Brain microvascular endothelial cell (primary cell): ENCODE measurements at regions not wholly inside any gene's neighbourhood (a gene's known extent, or its start where the extent isn't known, plus 50 kb on each side); places are given as distances from the start of the nearest gene placed in this dataset.
A peak's percentile ranks its signal among the peaks of the same experiment; 100 is the strongest.

Source experiments
- DNase-seq: peaks from one replicate; pipeline ENCODE4 v3.0.0-alpha.2; 2020
- H3K27ac ChIP-seq: fragments of 250-450 bp; sonication (Bioruptor Pico); 2 replicates; pipeline ENCODE4 v1.5.1; 2020; ENCODE audit warnings: mild to moderate bottlenecking, moderate library complexity
- H3K27me3 ChIP-seq: fragments of 250-450 bp; sonication (Bioruptor Pico); replicated peaks from 2 replicates; pipeline ENCODE4 v1.5.1; 2020; ENCODE audit warnings: mild to moderate bottlenecking
- H3K36me3 ChIP-seq: fragments of 250-450 bp; sonication (Bioruptor Pico); replicated peaks from 2 replicates; pipeline ENCODE4 v1.5.1; 2020; ENCODE audit warnings: mild to moderate bottlenecking
- H3K4me3 ChIP-seq: 2 replicates; pipeline ENCODE4 v1.5.1; 2011; ENCODE audit warnings: low read depth, mild to moderate bottlenecking, control low read depth, low read length, moderate library complexity
- in situ Hi-C: cut with HindIII; loops from 2 replicates; pipeline ENCODE4 v1.10.0; 2017; ENCODE audit warnings: low sequenced_read_pairs, low pct_ligation_motif_present
- TF ChIP-seq, protein P1 (sequence below): IDR thresholded peaks from 2 replicates; pipeline ENCODE4 v1.5.1; 2011; ENCODE audit warnings: low read depth, mild to moderate bottlenecking, moderate library complexity, low read length, control low read depth, inconsistent platforms; ENCODE audit errors: missing control alignments

GRCh38 chr1:57638239-57638638, 214.4 kb upstream of the DAB1 start:
- in situ Hi-C loops = no loop called here
- no peak for DNase-seq

DNA sequence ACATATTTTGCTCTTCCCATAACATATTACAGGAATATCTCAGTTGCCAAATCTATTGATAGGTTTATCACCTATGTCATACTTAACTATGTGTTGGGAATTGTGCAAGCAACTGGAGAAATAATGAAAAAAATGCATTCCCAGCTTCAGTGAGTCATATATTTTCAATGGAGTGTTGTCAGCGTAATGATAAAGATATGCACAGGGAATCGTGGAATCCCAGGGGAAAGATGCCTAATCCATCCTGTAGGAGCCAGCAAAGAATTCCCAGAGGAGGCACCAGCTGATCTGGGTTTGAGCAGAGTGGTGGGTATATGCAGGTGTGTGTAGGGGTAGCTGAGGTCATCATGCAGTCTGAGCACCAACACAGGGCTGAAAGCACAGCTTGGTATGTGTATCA, 213.3 kb upstream of the DAB1 start:
- Histone ChIP-seq H3K27me3 (no peaks in the 10 kb centered on the region), H3K27ac (no peak overlapping the region), H3K4me3 (no peak overlapping the region), H3K36me3 (no peaks in the 10 kb centered on the region)
- in situ Hi-C loops = no loop called here
- peak; percentile 33 for DNase-seq
- TF ChIP-seq, protein P1, sequence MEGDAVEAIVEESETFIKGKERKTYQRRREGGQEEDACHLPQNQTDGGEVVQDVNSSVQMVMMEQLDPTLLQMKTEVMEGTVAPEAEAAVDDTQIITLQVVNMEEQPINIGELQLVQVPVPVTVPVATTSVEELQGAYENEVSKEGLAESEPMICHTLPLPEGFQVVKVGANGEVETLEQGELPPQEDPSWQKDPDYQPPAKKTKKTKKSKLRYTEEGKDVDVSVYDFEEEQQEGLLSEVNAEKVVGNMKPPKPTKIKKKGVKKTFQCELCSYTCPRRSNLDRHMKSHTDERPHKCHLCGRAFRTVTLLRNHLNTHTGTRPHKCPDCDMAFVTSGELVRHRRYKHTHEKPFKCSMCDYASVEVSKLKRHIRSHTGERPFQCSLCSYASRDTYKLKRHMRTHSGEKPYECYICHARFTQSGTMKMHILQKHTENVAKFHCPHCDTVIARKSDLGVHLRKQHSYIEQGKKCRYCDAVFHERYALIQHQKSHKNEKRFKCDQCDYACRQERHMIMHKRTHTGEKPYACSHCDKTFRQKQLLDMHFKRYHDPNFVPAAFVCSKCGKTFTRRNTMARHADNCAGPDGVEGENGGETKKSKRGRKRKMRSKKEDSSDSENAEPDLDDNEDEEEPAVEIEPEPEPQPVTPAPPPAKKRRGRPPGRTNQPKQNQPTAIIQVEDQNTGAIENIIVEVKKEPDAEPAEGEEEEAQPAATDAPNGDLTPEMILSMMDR = peak; percentile 5

More at GRCh38 chr1:57638239-57638638, 214.4 kb upstream of the DAB1 start:
- no peak overlapping the region for H3K27ac ChIP-seq
- TF ChIP-seq, protein P1 = no peak
- H3K36me3 ChIP-seq = no peaks in the 10 kb centered on the region
- no peaks in the 10 kb centered on the region for H3K27me3 ChIP-seq
- no peak overlapping the region for H3K4me3 ChIP-seq

DNA sequence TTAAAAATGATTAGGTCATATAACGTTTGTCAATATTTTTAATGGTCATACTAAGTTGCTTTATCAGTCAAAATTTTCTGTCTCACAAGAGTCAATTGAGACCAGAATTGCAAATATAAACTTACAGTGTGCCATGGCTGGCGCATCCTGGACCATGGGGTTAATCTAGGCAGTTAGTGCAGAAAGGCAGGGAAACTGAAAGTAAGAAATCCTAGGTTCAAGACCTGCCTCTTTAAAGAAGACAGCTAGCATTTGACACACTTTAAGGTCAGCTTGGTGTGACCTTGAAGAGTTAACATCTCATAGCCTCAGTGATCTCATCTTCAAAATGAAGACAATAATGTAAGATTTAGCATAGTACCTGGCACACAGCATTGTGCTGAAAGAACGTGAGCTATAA, 210.0 kb upstream of the DAB1 start:
- Histone ChIP-seq H3K4me3 (no peak overlapping the region), H3K27ac (no peak overlapping the region), H3K36me3 (no peaks in the 10 kb centered on the region), H3K27me3 (no peaks in the 10 kb centered on the region)
- DNase-seq = no peak
- TF ChIP-seq, protein P1 = no peak
- in situ Hi-C loops = no loop called here

- TF ChIP-seq, protein P1 = no peak
- Histone ChIP-seq H3K27ac (no peak overlapping the region), H3K4me3 (no peak overlapping the region), H3K36me3 (no peaks in the 10 kb centered on the region), H3K27me3 (no peaks in the 10 kb centered on the region)
- in situ Hi-C loops = no loop called here
- no peak for DNase-seq
Measured at GRCh38 chr1:57633056-57633455, 209.2 kb upstream of the DAB1 start.

GRCh38 chr1:57632401-57632800, 208.5 kb upstream of the DAB1 start:
- Histone ChIP-seq H3K27me3 (no peaks in the 10 kb centered on the region), H3K36me3 (no peaks in the 10 kb centered on the region), H3K27ac (no peak overlapping the region), H3K4me3 (no peak overlapping the region)
- peak; percentile 29 for DNase-seq
- TF ChIP-seq, protein P1 = no peak
- in situ Hi-C loops = no loop called here

DNA sequence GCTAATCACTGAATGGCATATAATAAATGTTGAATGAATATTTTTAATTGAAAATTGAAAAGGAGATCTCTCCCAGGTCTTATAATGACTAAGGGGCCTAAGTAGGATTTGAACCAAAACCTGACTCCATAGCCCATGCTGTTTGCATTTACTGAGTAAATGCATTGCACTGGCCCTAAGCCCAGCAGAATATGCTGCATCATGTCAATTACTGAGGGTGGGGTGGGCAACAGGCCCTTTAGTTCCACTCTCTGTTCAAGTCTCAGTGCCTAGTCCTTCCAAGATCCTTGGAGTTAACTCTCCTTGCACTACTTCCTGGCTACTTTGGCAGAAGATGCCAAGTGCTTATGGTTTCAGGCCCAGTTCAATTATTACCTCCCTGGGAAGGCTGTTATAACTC, 203.8 kb upstream of the DAB1 start:
- TF ChIP-seq, protein P1 = no peak
- in situ Hi-C loops = no loop called here
- Histone ChIP-seq H3K36me3 (no peaks in the 10 kb centered on the region), H3K27ac (no peak overlapping the region), H3K4me3 (no peak overlapping the region), H3K27me3 (no peaks in the 10 kb centered on the region)
- no peak for DNase-seq
